ENCODE measurements at regions not wholly inside any gene's neighbourhood (a gene's known extent, or its start where the extent isn't known, plus 50 kb on each side); places are given as distances from the start of the nearest gene placed in this dataset.

DNA sequence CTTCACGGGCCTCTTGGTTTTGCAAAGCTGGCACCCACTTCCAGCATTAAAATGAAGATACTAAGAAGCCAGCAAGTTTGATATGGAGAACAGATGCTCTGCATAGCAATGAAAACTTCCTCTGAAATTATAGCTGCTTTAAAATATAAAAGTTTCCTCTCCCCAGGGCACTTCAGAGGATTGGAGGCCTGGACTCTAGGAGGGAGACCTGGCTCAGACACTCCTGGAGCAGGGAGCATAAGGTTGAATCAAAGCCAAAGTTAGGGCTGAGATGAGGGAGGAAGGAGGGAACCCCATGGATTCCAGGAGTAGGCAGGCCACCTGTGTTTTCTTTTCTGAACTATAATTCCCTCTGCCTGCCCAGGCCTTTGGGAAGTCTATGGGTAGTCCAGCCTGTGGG lies 176.0 kb upstream of the RPL38 start:
- no peaks in the 10 kb centered on the region for H3K9me3 ChIP-seq
- no peaks in the 10 kb centered on the region for H3K36me3 ChIP-seq
- WGBS = 21% methylated on average over 1 of the region's 1 CpG
- H3K27ac ChIP-seq = no peak overlapping the region
- intact Hi-C loops (cut with DNase I) = no loop called here
- DNase-seq (ENCODE audit: low spot score) = no peak
- no peak overlapping the region for H3K4me3 ChIP-seq
- no peaks in the 10 kb centered on the region for H3K4me1 ChIP-seq (replicated peaks)
- no peak for TF ChIP-seq POLR2A (IDR thresholded peaks at IDR 0.05)
- TF ChIP-seq, protein P1, sequence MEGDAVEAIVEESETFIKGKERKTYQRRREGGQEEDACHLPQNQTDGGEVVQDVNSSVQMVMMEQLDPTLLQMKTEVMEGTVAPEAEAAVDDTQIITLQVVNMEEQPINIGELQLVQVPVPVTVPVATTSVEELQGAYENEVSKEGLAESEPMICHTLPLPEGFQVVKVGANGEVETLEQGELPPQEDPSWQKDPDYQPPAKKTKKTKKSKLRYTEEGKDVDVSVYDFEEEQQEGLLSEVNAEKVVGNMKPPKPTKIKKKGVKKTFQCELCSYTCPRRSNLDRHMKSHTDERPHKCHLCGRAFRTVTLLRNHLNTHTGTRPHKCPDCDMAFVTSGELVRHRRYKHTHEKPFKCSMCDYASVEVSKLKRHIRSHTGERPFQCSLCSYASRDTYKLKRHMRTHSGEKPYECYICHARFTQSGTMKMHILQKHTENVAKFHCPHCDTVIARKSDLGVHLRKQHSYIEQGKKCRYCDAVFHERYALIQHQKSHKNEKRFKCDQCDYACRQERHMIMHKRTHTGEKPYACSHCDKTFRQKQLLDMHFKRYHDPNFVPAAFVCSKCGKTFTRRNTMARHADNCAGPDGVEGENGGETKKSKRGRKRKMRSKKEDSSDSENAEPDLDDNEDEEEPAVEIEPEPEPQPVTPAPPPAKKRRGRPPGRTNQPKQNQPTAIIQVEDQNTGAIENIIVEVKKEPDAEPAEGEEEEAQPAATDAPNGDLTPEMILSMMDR (IDR thresholded peaks at IDR 0.05) = no peak
- no peak for TF ChIP-seq POLR2AphosphoS5 (IDR thresholded peaks at IDR 0.05)
- peaks cover 3% of the 10 kb centered on the region for H3K27me3 ChIP-seq (replicated peaks; ENCODE audit: insufficient read depth)

DNA sequence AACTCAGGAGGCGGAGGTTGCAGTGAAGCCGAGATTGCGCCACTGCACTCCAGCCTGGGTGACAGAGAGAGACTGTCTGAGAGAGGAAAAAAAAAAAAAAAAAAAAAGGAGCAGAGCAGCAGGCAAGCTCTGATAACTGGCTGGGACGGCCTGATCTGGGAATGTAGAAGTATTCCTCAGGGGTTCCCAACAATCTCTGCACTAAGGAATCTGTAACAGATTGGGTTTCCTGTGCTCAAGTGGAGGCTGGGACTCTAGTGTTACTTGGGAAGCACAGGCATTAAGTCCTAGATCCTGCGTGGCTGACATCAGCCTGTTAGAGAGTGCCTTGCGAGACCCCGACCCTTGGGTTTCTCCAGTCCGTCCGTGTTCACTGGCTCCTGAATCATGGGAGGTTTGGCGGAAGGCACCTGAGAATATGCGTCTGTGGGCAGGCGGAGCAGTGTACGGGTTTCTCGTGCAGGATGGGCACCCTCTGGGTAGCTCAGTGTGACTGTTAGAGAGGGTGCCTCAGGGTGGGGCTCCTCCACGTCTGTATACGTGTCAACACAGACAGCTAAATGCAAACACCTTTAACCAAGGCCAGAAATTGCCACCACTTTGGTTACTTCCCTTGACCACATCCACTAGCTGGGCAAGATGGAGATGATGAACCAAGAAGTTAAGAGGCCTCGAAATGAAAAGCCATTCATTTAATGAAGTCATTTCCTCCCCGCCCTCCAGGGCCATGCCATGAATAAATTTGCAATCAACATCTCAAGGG lies 174.9 kb upstream of the RPL38 start:
- H3K27ac ChIP-seq = no peak overlapping the region
- H3K4me1 ChIP-seq (replicated peaks) = no peaks in the 10 kb centered on the region
- H3K36me3 ChIP-seq = no peaks in the 10 kb centered on the region
- 90% methylated on average over 18 of the region's 18 CpGs for WGBS
- DNase-seq (ENCODE audit: low spot score) = no peak
- H3K27me3 ChIP-seq (replicated peaks; ENCODE audit: insufficient read depth) = peaks cover 3% of the 10 kb centered on the region
- intact Hi-C loops (cut with DNase I) = no loop called here
- H3K4me3 ChIP-seq = no peak overlapping the region
- H3K9me3 ChIP-seq = no peaks in the 10 kb centered on the region
- no peak for TF ChIP-seq POLR2AphosphoS5 (IDR thresholded peaks at IDR 0.05)
- TF ChIP-seq, protein P1 (IDR thresholded peaks at IDR 0.05) = no peak
- TF ChIP-seq POLR2A (IDR thresholded peaks at IDR 0.05) = no peak

DNA sequence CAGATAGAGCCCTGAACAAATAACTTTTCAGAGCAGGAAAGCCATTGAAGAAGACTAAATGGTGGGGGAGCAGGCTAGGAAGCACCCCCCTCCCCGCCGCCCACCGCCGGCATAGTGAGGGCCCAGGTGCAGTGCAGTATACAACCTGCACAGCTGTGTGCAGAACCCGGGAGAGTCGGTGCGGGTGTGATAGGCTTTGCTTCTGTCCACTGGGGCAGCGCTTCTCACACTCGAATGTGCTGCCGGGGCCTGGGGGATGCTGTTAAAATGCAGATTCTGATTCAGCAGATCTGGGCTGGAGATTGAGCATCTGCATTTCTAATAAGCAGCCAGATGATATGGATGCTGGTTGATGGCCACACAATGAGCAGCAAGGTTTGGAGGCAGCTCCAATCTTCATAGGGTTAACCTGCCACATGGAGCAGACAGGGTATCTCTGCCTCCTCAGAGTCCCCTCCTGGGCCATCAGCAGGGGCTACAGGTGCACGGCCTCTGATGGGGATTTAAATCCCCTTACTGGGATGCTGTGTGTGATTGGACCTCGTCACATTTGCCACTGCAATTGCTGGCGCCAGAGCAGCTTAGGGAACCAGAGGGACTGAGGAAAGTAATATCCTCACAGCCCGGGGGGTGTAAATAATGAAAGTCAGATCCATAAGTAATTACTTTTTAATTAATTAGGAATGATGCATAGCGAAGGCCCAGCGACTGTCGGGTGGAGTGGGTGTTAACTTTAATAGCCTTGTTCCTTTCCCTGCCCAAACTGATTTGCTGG lies 172.0 kb upstream of the RPL38 start:
- Histone ChIP-seq H3K9me3 (no peaks in the 10 kb centered on the region), H3K4me1 (replicated peaks) (no peaks in the 10 kb centered on the region), H3K27me3 (replicated peaks; ENCODE audit: insufficient read depth) (peaks cover 3% of the 10 kb centered on the region), H3K27ac (no peak overlapping the region), H3K36me3 (no peaks in the 10 kb centered on the region), H3K4me3 (no peak overlapping the region)
- 81% methylated on average over 17 of the region's 17 CpGs for WGBS
- intact Hi-C loops (cut with DNase I) = no loop called here
- TF ChIP-seq, protein P1 (IDR thresholded peaks at IDR 0.05) = no peak
- TF ChIP-seq POLR2A (IDR thresholded peaks at IDR 0.05) (no peak), POLR2AphosphoS5 (IDR thresholded peaks at IDR 0.05) (no peak)
- DNase-seq (ENCODE audit: low spot score) = no peak

DNA sequence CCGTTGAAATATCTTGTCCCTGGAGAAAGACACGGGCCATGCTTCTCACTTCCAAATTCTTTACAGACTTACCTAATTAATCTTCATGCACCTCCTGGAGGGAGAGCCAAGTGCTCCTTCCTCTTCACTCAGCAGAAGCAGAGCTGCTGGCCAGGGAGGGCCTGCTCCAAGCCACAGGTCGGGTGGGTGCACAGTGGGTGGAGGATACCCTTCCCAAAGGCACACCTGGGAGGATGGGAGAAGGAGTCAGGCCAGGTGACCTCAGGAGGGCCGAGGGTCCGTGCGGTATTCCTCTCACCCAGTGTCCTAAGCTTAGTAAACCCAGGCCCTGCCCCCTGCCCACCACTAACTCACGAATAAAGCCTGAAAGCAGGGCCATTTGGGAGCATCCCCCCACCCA lies 171.3 kb upstream of the RPL38 start:
- intact Hi-C loops (cut with DNase I) = no loop called here
- TF ChIP-seq, protein P1 (IDR thresholded peaks at IDR 0.05) = no peak
- TF ChIP-seq POLR2A (IDR thresholded peaks at IDR 0.05) (no peak), POLR2AphosphoS5 (IDR thresholded peaks at IDR 0.05) (no peak)
- H3K4me1 ChIP-seq (replicated peaks) = no peaks in the 10 kb centered on the region
- DNase-seq (ENCODE audit: low spot score) = no peak
- H3K27ac ChIP-seq = no peak overlapping the region
- H3K9me3 ChIP-seq = no peaks in the 10 kb centered on the region
- WGBS = 64% methylated on average over 7 of the region's 7 CpGs
- no peak overlapping the region for H3K4me3 ChIP-seq
- H3K36me3 ChIP-seq = no peaks in the 10 kb centered on the region
- peaks cover 3% of the 10 kb centered on the region for H3K27me3 ChIP-seq (replicated peaks; ENCODE audit: insufficient read depth)

Measured in prostate gland (tissue), 2 donors.